ENCODE measurements at regions not wholly inside any gene's neighbourhood (a gene's known extent, or its start where the extent isn't known, plus 50 kb on each side); places are given as distances from the start of the nearest gene placed in this dataset.

GRCh38 chr10:106185951-106186350 lies 978.6 kb downstream of the SORCS1 start:
- DNase-seq, result no peak
- no peaks in the 10 kb centered on the region for H3K9me3 Mint-ChIP-seq (ENCODE audit: insufficient read depth)
- no peak for ATAC-seq (ENCODE audit: low read depth)
- no peak overlapping the region for H3K9ac ChIP-seq (ENCODE audit: low read length)
- CTCF ChIA-PET, result no interaction called here
- no peaks in the 10 kb centered on the region for H3K36me3 ChIP-seq (replicated peaks in 1 of 2; ENCODE audit: control extremely low read depth in 1 of 2, control insufficient read depth in 1 of 2, extremely low read depth in 1 of 2, insufficient read depth in 2 of 2, low read length in 1 of 2)
- H3K79me2 ChIP-seq (ENCODE audit: control insufficient read depth, insufficient read depth, low read length), result no peaks in the 10 kb centered on the region
- H3K27ac ChIP-seq (ENCODE audit: low read length in 2 of 2), result no peak overlapping the region
- TF ChIP-seq EZH2 (IDR thresholded peaks at IDR 0.05; ENCODE audit: borderline replicate concordance, insufficient read depth, low read depth, low read length, poor library complexity, severe bottlenecking), result no peak
- no peak for TF ChIP-seq CTCF (IDR thresholded peaks at IDR 0.05)
- H3K4me2 ChIP-seq (replicated peaks; ENCODE audit: low read depth, low read length, poor library complexity, severe bottlenecking), result no peak overlapping the region
- no peaks in the 10 kb centered on the region for H3K4me1 ChIP-seq (ENCODE audit: control insufficient read depth in 2 of 2, insufficient read depth in 2 of 2, low read length in 2 of 2)
- POLR2A ChIA-PET, result no interaction called here
- no peaks in the 10 kb centered on the region for H3K9me3 ChIP-seq (ENCODE audit: control extremely low read depth in 1 of 3, control insufficient read depth in 2 of 3, insufficient read depth in 1 of 3, low read length in 2 of 3)
- no peak overlapping the region for H3K27ac Mint-ChIP-seq
- no peaks in the 10 kb centered on the region for H3K27me3 Mint-ChIP-seq
- no CpG with 5 or more reads among the region's 2 CpGs for WGBS (ENCODE audit: insufficient coverage)
- no peak overlapping the region for H2AFZ ChIP-seq (ENCODE audit: insufficient read depth, low read depth, low read length, poor library complexity, severe bottlenecking)
- no peak overlapping the region for H3K4me3 ChIP-seq (ENCODE audit: control extremely low read depth in 1 of 5, extremely low read depth in 1 of 5, insufficient read depth in 1 of 5, low read depth in 2 of 5, low read length in 4 of 5)
- H3K4me3 Mint-ChIP-seq, result no peak overlapping the region
- H4K20me1 ChIP-seq (ENCODE audit: control insufficient read depth, insufficient read depth, low read length, poor library complexity, severe bottlenecking), result no peaks in the 10 kb centered on the region
- H3K4me1 Mint-ChIP-seq, result no peaks in the 10 kb centered on the region
- intact Hi-C loops (cut with micrococcal nuclease), result no loop called here
- H3K27me3 ChIP-seq (replicated peaks in 1 of 4; ENCODE audit: control extremely low read depth in 1 of 4, control insufficient read depth in 3 of 4, insufficient read depth in 4 of 4, low read length in 3 of 4), result no peaks in the 10 kb centered on the region

- Histone ChIP-seq H2AFZ (ENCODE audit: insufficient read depth, low read depth, low read length, poor library complexity, severe bottlenecking) (no peak overlapping the region), H3K79me2 (ENCODE audit: control insufficient read depth, insufficient read depth, low read length) (no peaks in the 10 kb centered on the region), H3K27ac (ENCODE audit: low read length in 2 of 2) (no peak overlapping the region), H3K9ac (ENCODE audit: low read length) (no peak overlapping the region), H3K4me2 (replicated peaks; ENCODE audit: low read depth, low read length, poor library complexity, severe bottlenecking) (no peak overlapping the region), H3K4me3 (ENCODE audit: control extremely low read depth in 1 of 5, extremely low read depth in 1 of 5, insufficient read depth in 1 of 5, low read depth in 2 of 5, low read length in 4 of 5) (no peak overlapping the region), H4K20me1 (ENCODE audit: control insufficient read depth, insufficient read depth, low read length, poor library complexity, severe bottlenecking) (no peaks in the 10 kb centered on the region), H3K36me3 (replicated peaks in 1 of 2; ENCODE audit: control extremely low read depth in 1 of 2, control insufficient read depth in 1 of 2, extremely low read depth in 1 of 2, insufficient read depth in 2 of 2, low read length in 1 of 2) (no peaks in the 10 kb centered on the region), H3K27me3 (replicated peaks in 1 of 4; ENCODE audit: control extremely low read depth in 1 of 4, control insufficient read depth in 3 of 4, insufficient read depth in 4 of 4, low read length in 3 of 4) (no peaks in the 10 kb centered on the region), H3K4me1 (ENCODE audit: control insufficient read depth in 2 of 2, insufficient read depth in 2 of 2, low read length in 2 of 2) (no peaks in the 10 kb centered on the region), H3K9me3 (ENCODE audit: control extremely low read depth in 1 of 3, control insufficient read depth in 2 of 3, insufficient read depth in 1 of 3, low read length in 2 of 3) (no peaks in the 10 kb centered on the region)
- Mint-ChIP-seq H3K27ac (no peak overlapping the region), H3K9me3 (ENCODE audit: insufficient read depth) (no peaks in the 10 kb centered on the region), H3K4me1 (no peaks in the 10 kb centered on the region), H3K27me3 (no peaks in the 10 kb centered on the region), H3K4me3 (no peak overlapping the region)
- TF ChIP-seq CTCF (IDR thresholded peaks at IDR 0.05), result no peak
- no peak for TF ChIP-seq EZH2 (IDR thresholded peaks at IDR 0.05; ENCODE audit: borderline replicate concordance, insufficient read depth, low read depth, low read length, poor library complexity, severe bottlenecking)
- ChIA-PET CTCF (no interaction called here), POLR2A (no interaction called here)
- 90% methylated on average over 2 of the region's 5 CpGs for WGBS (ENCODE audit: insufficient coverage)
- no peak for DNase-seq
- no peak for ATAC-seq (ENCODE audit: low read depth)
- intact Hi-C loops (cut with micrococcal nuclease), result no loop called here
Measured at GRCh38 chr10:106183041-106183440, 981.5 kb downstream of the SORCS1 start.

Data from B cell (primary cell).